HG03064 (cell line): ENCODE measurements at regions not wholly inside any gene's neighbourhood (a gene's known extent, or its start where the extent isn't known, plus 50 kb on each side); places are given as distances from the start of the nearest gene placed in this dataset.

Source experiments
- ATAC-seq: cut with Tn5 transposase; IDR thresholded peaks from one replicate; pipeline ENCODE4 v1.9.1; 2021; ENCODE audit warnings: low read depth; ENCODE audit not compliant: unreplicated experiment

GRCh38 chr1:232293361-232293760, 336.6 kb downstream of the SIPA1L2 start:
- ATAC-seq, result no peak

GRCh38 chr1:232292818-232293217, 337.1 kb downstream of the SIPA1L2 start:
- ATAC-seq, result no peak

- no peak for ATAC-seq
Measured at GRCh38 chr1:232292239-232292638, 337.7 kb downstream of the SIPA1L2 start.

GRCh38 chr1:232291681-232292080, 338.3 kb downstream of the SIPA1L2 start:
- ATAC-seq, result no peak

- ATAC-seq, result no peak
Measured at GRCh38 chr1:232291261-232291660, 338.7 kb downstream of the SIPA1L2 start.

GRCh38 chr1:232290570-232290969, 339.4 kb downstream of the SIPA1L2 start:
- ATAC-seq, result no peak

- no peak for ATAC-seq
Measured at GRCh38 chr1:232287676-232288569, 342.0 kb downstream of the SIPA1L2 start.

GRCh38 chr1:232285138-232285537, 344.8 kb downstream of the SIPA1L2 start:
- ATAC-seq, result no peak

- no peak for ATAC-seq
Measured at GRCh38 chr1:232283864-232284263, 346.1 kb downstream of the SIPA1L2 start.

GRCh38 chr1:232282498-232282897, 347.4 kb downstream of the SIPA1L2 start:
- no peak for ATAC-seq

- no peak for ATAC-seq
Measured at GRCh38 chr1:232280910-232281309, 349.0 kb downstream of the SIPA1L2 start.

GRCh38 chr1:232279909-232280400, 350.0 kb downstream of the SIPA1L2 start:
- ATAC-seq, result no peak

- ATAC-seq, result no peak
Measured at GRCh38 chr1:232278925-232279324, 351.0 kb downstream of the SIPA1L2 start.

- no peak for ATAC-seq
Measured at GRCh38 chr1:232276651-232277050, 353.3 kb downstream of the SIPA1L2 start.

GRCh38 chr1:232274999-232275710, 354.8 kb downstream of the SIPA1L2 start:
- ATAC-seq, result no peak

GRCh38 chr1:232274236-232274855, 355.6 kb downstream of the SIPA1L2 start:
- ATAC-seq, result no peak

GRCh38 chr1:232273011-232273410, 356.9 kb downstream of the SIPA1L2 start:
- no peak for ATAC-seq

- ATAC-seq, result no peak
Measured at GRCh38 chr1:232271991-232272589, 357.8 kb downstream of the SIPA1L2 start.

- no peak for ATAC-seq
Measured at GRCh38 chr1:232271299-232271698, 358.6 kb downstream of the SIPA1L2 start.

GRCh38 chr1:232269988-232270387, 359.9 kb downstream of the SIPA1L2 start:
- ATAC-seq, result no peak
